ENCODE measurements at regions not wholly inside any gene's neighbourhood (a gene's known extent, or its start where the extent isn't known, plus 50 kb on each side); places are given as distances from the start of the nearest gene placed in this dataset.
"Not testable (repeated sequence)": the region's sequence is repeated elsewhere in the genome, so short reads cannot be mapped to it uniquely, and the experiment has no call there.

GRCh38 chr21:5217933-5218332 lies 5303.4 kb upstream of the TPTE start:
- H3K36me3 ChIP-seq (replicated peaks; ENCODE audit: insufficient read depth, low read length); H3F3A ChIP-seq (ENCODE audit: insufficient read depth, low read length); H3K4me2 ChIP-seq (ENCODE audit: low read depth, low read length); H3K4me3 ChIP-seq (ENCODE audit: low read length); H3K4me1 ChIP-seq (ENCODE audit: low read length); H3K9me2 ChIP-seq (replicated peaks; ENCODE audit: insufficient read depth, low read length); H2AFZ ChIP-seq (ENCODE audit: low read length); H3K27me3 ChIP-seq (replicated peaks; ENCODE audit: insufficient read depth, low read length); H3K9ac ChIP-seq (ENCODE audit: low read length); H3K27ac ChIP-seq (ENCODE audit: low read length); H3K79me2 ChIP-seq (ENCODE audit: low read length); H4K20me1 ChIP-seq (ENCODE audit: insufficient read depth, low read length); H3K9me3 ChIP-seq (replicated peaks; ENCODE audit: insufficient read depth, low read length); DNase-seq: not testable (repeated sequence)

GRCh38 chr21:5219988-5220387 lies 5301.4 kb upstream of the TPTE start:
- not testable (repeated sequence) for H3K9me2 ChIP-seq (replicated peaks; ENCODE audit: insufficient read depth, low read length); DNase-seq; H3K9me3 ChIP-seq (replicated peaks; ENCODE audit: insufficient read depth, low read length); H3K4me2 ChIP-seq (ENCODE audit: low read depth, low read length); H3F3A ChIP-seq (ENCODE audit: insufficient read depth, low read length); H3K27ac ChIP-seq (ENCODE audit: low read length); H4K20me1 ChIP-seq (ENCODE audit: insufficient read depth, low read length); H3K27me3 ChIP-seq (replicated peaks; ENCODE audit: insufficient read depth, low read length); H3K9ac ChIP-seq (ENCODE audit: low read length); H3K4me1 ChIP-seq (ENCODE audit: low read length); H3K36me3 ChIP-seq (replicated peaks; ENCODE audit: insufficient read depth, low read length); H2AFZ ChIP-seq (ENCODE audit: low read length); H3K4me3 ChIP-seq (ENCODE audit: low read length); H3K79me2 ChIP-seq (ENCODE audit: low read length)

GRCh38 chr21:5220468-5220867 lies 5300.9 kb upstream of the TPTE start:
- H3K4me3 ChIP-seq (ENCODE audit: low read length); H2AFZ ChIP-seq (ENCODE audit: low read length); H4K20me1 ChIP-seq (ENCODE audit: insufficient read depth, low read length); H3K4me2 ChIP-seq (ENCODE audit: low read depth, low read length); H3K9me2 ChIP-seq (replicated peaks; ENCODE audit: insufficient read depth, low read length); H3K4me1 ChIP-seq (ENCODE audit: low read length); H3K9me3 ChIP-seq (replicated peaks; ENCODE audit: insufficient read depth, low read length); H3K79me2 ChIP-seq (ENCODE audit: low read length); H3K9ac ChIP-seq (ENCODE audit: low read length); H3K27ac ChIP-seq (ENCODE audit: low read length); H3F3A ChIP-seq (ENCODE audit: insufficient read depth, low read length); H3K27me3 ChIP-seq (replicated peaks; ENCODE audit: insufficient read depth, low read length); H3K36me3 ChIP-seq (replicated peaks; ENCODE audit: insufficient read depth, low read length): not testable (repeated sequence)
- DNase-seq = peak; percentile 29

DNA sequence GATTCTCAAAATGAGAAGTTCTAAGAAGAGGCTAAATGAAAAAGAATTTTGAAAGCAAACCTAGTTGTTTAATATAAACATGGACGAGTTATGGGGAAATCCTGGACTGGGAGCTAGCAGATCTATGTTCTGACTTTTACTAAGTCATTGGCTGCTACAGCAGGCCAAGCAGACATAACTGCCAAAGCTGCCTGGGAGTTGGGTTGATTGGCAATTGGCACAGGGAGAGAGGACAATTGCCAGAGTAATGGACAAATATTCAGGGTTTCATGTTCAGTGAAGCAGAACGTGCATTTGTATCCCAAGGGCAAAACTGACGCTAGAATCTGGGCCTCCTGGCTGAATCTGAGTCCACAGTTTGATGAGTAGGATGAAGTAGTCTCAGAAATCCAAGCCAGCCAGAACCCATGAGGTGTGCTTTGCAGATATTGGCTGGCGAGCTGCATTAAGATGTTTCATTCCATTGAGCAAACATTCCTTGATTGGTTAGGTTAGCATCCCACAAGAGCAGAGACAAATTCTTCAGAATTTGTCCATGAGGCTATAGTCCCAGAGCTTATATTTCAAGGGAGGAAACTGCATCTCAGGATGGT lies 5299.8 kb upstream of the TPTE start:
- not testable (repeated sequence) for H3K27me3 ChIP-seq (replicated peaks; ENCODE audit: insufficient read depth, low read length); H3K4me2 ChIP-seq (ENCODE audit: low read depth, low read length); H3K79me2 ChIP-seq (ENCODE audit: low read length); H2AFZ ChIP-seq (ENCODE audit: low read length); H3K9ac ChIP-seq (ENCODE audit: low read length); H3F3A ChIP-seq (ENCODE audit: insufficient read depth, low read length); H4K20me1 ChIP-seq (ENCODE audit: insufficient read depth, low read length); H3K36me3 ChIP-seq (replicated peaks; ENCODE audit: insufficient read depth, low read length); H3K27ac ChIP-seq (ENCODE audit: low read length); H3K9me2 ChIP-seq (replicated peaks; ENCODE audit: insufficient read depth, low read length); H3K4me1 ChIP-seq (ENCODE audit: low read length); DNase-seq; H3K9me3 ChIP-seq (replicated peaks; ENCODE audit: insufficient read depth, low read length); H3K4me3 ChIP-seq (ENCODE audit: low read length)

GRCh38 chr21:5222996-5223782 lies 5298.2 kb upstream of the TPTE start:
- H2AFZ ChIP-seq (ENCODE audit: low read length); H3K4me2 ChIP-seq (ENCODE audit: low read depth, low read length); H3K79me2 ChIP-seq (ENCODE audit: low read length); H4K20me1 ChIP-seq (ENCODE audit: insufficient read depth, low read length); H3K4me3 ChIP-seq (ENCODE audit: low read length); H3K9me3 ChIP-seq (replicated peaks; ENCODE audit: insufficient read depth, low read length); H3F3A ChIP-seq (ENCODE audit: insufficient read depth, low read length); H3K27me3 ChIP-seq (replicated peaks; ENCODE audit: insufficient read depth, low read length); H3K9me2 ChIP-seq (replicated peaks; ENCODE audit: insufficient read depth, low read length); H3K4me1 ChIP-seq (ENCODE audit: low read length); DNase-seq; H3K36me3 ChIP-seq (replicated peaks; ENCODE audit: insufficient read depth, low read length); H3K27ac ChIP-seq (ENCODE audit: low read length); H3K9ac ChIP-seq (ENCODE audit: low read length): not testable (repeated sequence)

- not testable (repeated sequence) for H3K4me3 ChIP-seq (ENCODE audit: low read length); H3K27me3 ChIP-seq (replicated peaks; ENCODE audit: insufficient read depth, low read length); H3K9me3 ChIP-seq (replicated peaks; ENCODE audit: insufficient read depth, low read length); DNase-seq; H2AFZ ChIP-seq (ENCODE audit: low read length); H4K20me1 ChIP-seq (ENCODE audit: insufficient read depth, low read length); H3K9me2 ChIP-seq (replicated peaks; ENCODE audit: insufficient read depth, low read length); H3K4me1 ChIP-seq (ENCODE audit: low read length); H3F3A ChIP-seq (ENCODE audit: insufficient read depth, low read length); H3K4me2 ChIP-seq (ENCODE audit: low read depth, low read length); H3K36me3 ChIP-seq (replicated peaks; ENCODE audit: insufficient read depth, low read length); H3K27ac ChIP-seq (ENCODE audit: low read length); H3K79me2 ChIP-seq (ENCODE audit: low read length); H3K9ac ChIP-seq (ENCODE audit: low read length)
Measured at GRCh38 chr21:5224156-5224555, 5297.2 kb upstream of the TPTE start.

- not testable (repeated sequence) for H2AFZ ChIP-seq (ENCODE audit: low read length); H3K9me2 ChIP-seq (replicated peaks; ENCODE audit: insufficient read depth, low read length); H3F3A ChIP-seq (ENCODE audit: insufficient read depth, low read length); H3K27me3 ChIP-seq (replicated peaks; ENCODE audit: insufficient read depth, low read length); H3K4me3 ChIP-seq (ENCODE audit: low read length); DNase-seq; H3K4me1 ChIP-seq (ENCODE audit: low read length); H3K36me3 ChIP-seq (replicated peaks; ENCODE audit: insufficient read depth, low read length); H3K9ac ChIP-seq (ENCODE audit: low read length); H3K9me3 ChIP-seq (replicated peaks; ENCODE audit: insufficient read depth, low read length); H4K20me1 ChIP-seq (ENCODE audit: insufficient read depth, low read length); H3K27ac ChIP-seq (ENCODE audit: low read length); H3K79me2 ChIP-seq (ENCODE audit: low read length); H3K4me2 ChIP-seq (ENCODE audit: low read depth, low read length)
Measured at GRCh38 chr21:5227252-5227651, 5294.1 kb upstream of the TPTE start.

DNA sequence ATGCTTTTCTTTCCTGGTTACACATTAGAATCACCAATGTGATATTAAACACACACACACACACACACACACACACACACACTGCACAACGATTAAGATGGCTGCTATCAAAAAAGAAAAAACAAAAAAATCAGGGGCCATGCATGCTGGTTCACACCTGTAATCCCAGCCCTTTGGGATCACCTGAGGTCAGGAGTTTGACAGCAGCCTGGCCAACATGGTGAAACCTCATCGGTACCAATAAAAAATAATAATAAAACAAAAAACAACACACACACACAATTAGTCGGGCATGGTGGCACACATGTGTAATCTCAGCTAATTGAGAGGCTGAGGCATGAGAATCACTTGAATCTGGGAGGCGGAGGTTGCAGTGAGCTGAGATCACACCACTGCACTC lies 5290.8 kb upstream of the TPTE start:
- not testable (repeated sequence) for DNase-seq; H3K9me3 ChIP-seq (replicated peaks; ENCODE audit: insufficient read depth, low read length)

More for the DNA sequence above, 5290.8 kb upstream of the TPTE start:
- not testable (repeated sequence) for H3K9me2 ChIP-seq (replicated peaks; ENCODE audit: insufficient read depth, low read length); H3K4me3 ChIP-seq (ENCODE audit: low read length); H3F3A ChIP-seq (ENCODE audit: insufficient read depth, low read length); H4K20me1 ChIP-seq (ENCODE audit: insufficient read depth, low read length); H3K27me3 ChIP-seq (replicated peaks; ENCODE audit: insufficient read depth, low read length); H2AFZ ChIP-seq (ENCODE audit: low read length); H3K9ac ChIP-seq (ENCODE audit: low read length); H3K4me1 ChIP-seq (ENCODE audit: low read length); H3K27ac ChIP-seq (ENCODE audit: low read length); H3K36me3 ChIP-seq (replicated peaks; ENCODE audit: insufficient read depth, low read length); H3K79me2 ChIP-seq (ENCODE audit: low read length); H3K4me2 ChIP-seq (ENCODE audit: low read depth, low read length)
